HUES48 (cell line): ENCODE measurements at regions not wholly inside any gene's neighbourhood (a gene's known extent, or its start where the extent isn't known, plus 50 kb on each side); places are given as distances from the start of the nearest gene placed in this dataset.

Source experiments
- H3K27ac ChIP-seq: one replicate; pipeline ENCODE4 v1.7.0; 2013; ENCODE audit warnings: low read depth, low read length, inconsistent platforms
- H3K27me3 ChIP-seq: 2 replicates; pipeline ENCODE4 v1.6.1; 2013; ENCODE audit warnings: mild to moderate bottlenecking, low read length; ENCODE audit not compliant: control insufficient read depth, insufficient read depth
- H3K36me3 ChIP-seq: 2 replicates; pipeline ENCODE4 v1.6.1; 2013; ENCODE audit warnings: low read length; ENCODE audit not compliant: control insufficient read depth, insufficient read depth
- H3K4me1 ChIP-seq: 2 replicates; pipeline ENCODE4 v1.6.1; 2013; ENCODE audit warnings: mild to moderate bottlenecking, low read length; ENCODE audit not compliant: control insufficient read depth, insufficient read depth
- H3K4me3 ChIP-seq: 2 replicates; pipeline ENCODE4 v1.5.1; 2013; ENCODE audit warnings: mild to moderate bottlenecking, low read depth, low read length
- H3K9ac ChIP-seq: 2 replicates; pipeline ENCODE4 v1.6.1; 2013; ENCODE audit warnings: mild to moderate bottlenecking, low read depth, low read length, moderate library complexity
- H3K9me3 ChIP-seq: 2 replicates; pipeline ENCODE4 v1.6.1; 2013; ENCODE audit warnings: low read length; ENCODE audit not compliant: control insufficient read depth, insufficient read depth

DNA sequence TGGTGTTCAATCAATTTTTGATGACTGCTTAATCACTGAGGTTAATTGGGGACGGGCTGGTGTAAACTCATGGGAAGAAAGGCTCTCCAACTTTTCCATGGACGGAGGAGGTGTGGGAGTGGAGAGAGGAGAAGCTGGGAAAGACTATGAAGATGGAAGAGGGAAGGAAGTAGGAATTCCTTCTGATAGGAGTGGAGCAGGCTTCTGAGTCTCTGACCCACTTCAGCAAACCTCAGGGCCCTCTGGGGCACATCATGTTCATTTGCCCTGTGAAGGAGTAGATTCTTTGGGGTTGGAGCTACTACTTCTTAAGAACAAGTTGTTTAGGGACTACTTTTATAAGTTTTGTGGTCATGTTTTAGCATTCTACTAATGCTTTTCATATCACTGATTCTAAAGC is 87.0 kb upstream of the MAP4K3 start:
- H3K27ac ChIP-seq = no peak overlapping the region
- peaks cover 6% of the 10 kb centered on the region; the same call in 1 of the 2 replicates for H3K4me1 ChIP-seq
- H3K4me3 ChIP-seq = no peak overlapping the region
- no peak overlapping the region for H3K9ac ChIP-seq
- H3K27me3 ChIP-seq = no peaks in the 10 kb centered on the region
- no peaks in the 10 kb centered on the region for H3K36me3 ChIP-seq
- H3K9me3 ChIP-seq = peaks cover 16% of the 10 kb centered on the region

DNA sequence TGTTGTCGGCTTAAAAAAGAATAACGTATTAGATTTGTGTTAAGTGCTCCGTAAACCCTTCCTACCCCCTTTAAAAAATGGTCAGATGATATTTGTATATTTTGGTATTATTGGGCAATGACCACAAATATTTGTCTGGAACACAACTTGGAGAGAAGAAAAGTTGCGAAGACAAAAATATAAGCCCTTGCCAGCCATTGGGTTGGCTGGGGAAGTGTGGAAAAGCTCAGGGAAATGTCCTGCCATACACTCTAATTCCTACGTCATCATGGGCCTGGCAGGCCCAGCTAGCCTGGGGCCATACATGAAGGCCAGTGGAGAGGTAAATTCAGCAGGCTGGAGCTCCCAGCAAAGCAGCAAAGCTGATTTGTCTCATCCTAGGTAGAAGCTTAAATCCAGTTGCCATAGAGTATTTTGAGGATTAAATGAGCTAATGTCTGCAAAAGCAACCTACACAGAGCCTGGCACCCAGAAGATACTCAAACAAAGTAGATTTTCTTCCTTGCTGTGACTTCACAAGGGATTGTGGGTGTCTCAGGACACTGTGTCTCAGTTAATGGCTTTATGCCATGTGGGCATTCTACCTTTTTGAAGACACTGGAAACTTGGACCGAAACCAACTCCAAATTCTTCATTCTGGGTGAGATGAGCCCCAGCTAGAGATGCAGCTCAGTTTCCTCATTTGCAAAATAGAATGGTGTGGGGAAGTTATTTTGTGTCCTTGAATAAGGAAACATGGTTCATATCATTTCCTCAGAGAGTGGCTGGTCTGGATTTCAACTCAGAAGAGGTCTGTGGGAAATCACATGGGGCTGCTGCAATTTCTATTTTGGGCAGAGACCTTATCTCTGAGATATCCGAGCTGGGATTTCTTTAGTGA is 87.9 kb upstream of the MAP4K3 start:
- Histone ChIP-seq H3K27me3 (no peaks in the 10 kb centered on the region), H3K9me3 (peaks cover 13% of the 10 kb centered on the region), H3K36me3 (no peaks in the 10 kb centered on the region), H3K27ac (no peak overlapping the region), H3K9ac (no peak overlapping the region), H3K4me1 (peaks cover 6% of the 10 kb centered on the region; the same call in 1 of the 2 replicates), H3K4me3 (no peak overlapping the region)

DNA sequence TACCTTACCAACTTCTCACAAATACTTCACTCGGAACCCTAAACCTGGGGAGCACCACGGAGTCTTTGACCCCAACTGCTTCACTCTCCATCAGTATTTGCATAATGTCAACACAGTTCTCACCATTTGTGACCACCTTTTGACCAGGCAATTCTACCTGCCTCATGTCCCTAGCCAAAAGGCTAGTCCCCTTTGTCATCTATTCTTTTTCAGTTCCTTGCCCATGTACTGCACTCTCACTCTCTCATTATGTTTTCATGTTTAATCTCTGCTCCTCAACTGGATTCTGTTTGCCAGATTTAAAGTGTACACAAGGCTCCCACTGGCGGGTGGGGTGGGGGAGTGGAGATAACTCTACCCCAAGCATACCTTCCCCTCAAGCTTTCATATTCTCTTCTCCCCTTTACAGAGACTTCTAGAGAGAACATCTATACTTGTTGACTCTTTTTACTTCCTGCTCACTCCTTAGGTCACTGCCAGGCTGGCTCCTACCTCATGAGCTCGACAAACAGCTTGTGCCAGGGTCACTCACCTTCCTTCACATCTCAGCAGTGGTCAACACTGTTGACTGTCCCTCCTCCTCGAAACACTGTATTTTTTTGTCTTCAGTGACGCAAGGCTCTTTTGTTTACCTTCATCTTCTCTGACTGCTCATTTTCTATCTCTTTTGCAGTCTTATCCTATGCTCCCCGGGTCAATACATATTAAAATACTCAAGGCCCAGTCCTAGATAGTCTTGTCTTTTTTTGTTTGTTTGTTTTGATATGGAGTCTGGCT is 88.7 kb upstream of the MAP4K3 start:
- H3K36me3 ChIP-seq = no peaks in the 10 kb centered on the region
- H3K4me3 ChIP-seq = no peak overlapping the region
- H3K27ac ChIP-seq = no peak overlapping the region
- peaks cover 6% of the 10 kb centered on the region; the same call in 1 of the 2 replicates for H3K4me1 ChIP-seq
- no peak overlapping the region for H3K9ac ChIP-seq
- H3K9me3 ChIP-seq = peaks cover 11% of the 10 kb centered on the region
- H3K27me3 ChIP-seq = no peaks in the 10 kb centered on the region

- Histone ChIP-seq H3K4me1 (peaks cover 6% of the 10 kb centered on the region), H3K36me3 (no peaks in the 10 kb centered on the region), H3K27me3 (no peaks in the 10 kb centered on the region), H3K27ac (no peak overlapping the region), H3K9me3 (no peaks in the 10 kb centered on the region), H3K9ac (no peak overlapping the region), H3K4me3 (no peak overlapping the region)
Observed at GRCh38 chr2:39528701-39529100, 91.6 kb upstream of the MAP4K3 start.

- H3K27me3 ChIP-seq = no peaks in the 10 kb centered on the region
- no peak overlapping the region for H3K9ac ChIP-seq
- H3K27ac ChIP-seq = no peak overlapping the region
- no peaks in the 10 kb centered on the region for H3K9me3 ChIP-seq
- H3K36me3 ChIP-seq = no peaks in the 10 kb centered on the region
- peaks cover 5% of the 10 kb centered on the region for H3K4me1 ChIP-seq
- H3K4me3 ChIP-seq = no peak overlapping the region
Observed at GRCh38 chr2:39529836-39530235, 92.8 kb upstream of the MAP4K3 start.

GRCh38 chr2:39530411-39530866 is 93.4 kb upstream of the MAP4K3 start:
- Histone ChIP-seq H3K36me3 (no peaks in the 10 kb centered on the region), H3K4me3 (no peak overlapping the region), H3K9me3 (no peaks in the 10 kb centered on the region), H3K27ac (no peak overlapping the region), H3K4me1 (peaks cover 5% of the 10 kb centered on the region), H3K27me3 (no peaks in the 10 kb centered on the region), H3K9ac (no peak overlapping the region)

- Histone ChIP-seq H3K36me3 (no peaks in the 10 kb centered on the region), H3K9ac (no peak overlapping the region), H3K27ac (no peak overlapping the region), H3K27me3 (no peaks in the 10 kb centered on the region), H3K4me1 (peaks cover 5% of the 10 kb centered on the region), H3K4me3 (no peak overlapping the region), H3K9me3 (no peaks in the 10 kb centered on the region)
Observed at GRCh38 chr2:39531220-39531777, 94.2 kb upstream of the MAP4K3 start.

GRCh38 chr2:39532933-39533332 is 95.8 kb upstream of the MAP4K3 start:
- Histone ChIP-seq H3K9ac (no peak overlapping the region), H3K4me3 (no peak overlapping the region), H3K27me3 (no peaks in the 10 kb centered on the region), H3K9me3 (no peaks in the 10 kb centered on the region), H3K27ac (no peak overlapping the region), H3K4me1 (peaks cover 5% of the 10 kb centered on the region), H3K36me3 (no peaks in the 10 kb centered on the region)

DNA sequence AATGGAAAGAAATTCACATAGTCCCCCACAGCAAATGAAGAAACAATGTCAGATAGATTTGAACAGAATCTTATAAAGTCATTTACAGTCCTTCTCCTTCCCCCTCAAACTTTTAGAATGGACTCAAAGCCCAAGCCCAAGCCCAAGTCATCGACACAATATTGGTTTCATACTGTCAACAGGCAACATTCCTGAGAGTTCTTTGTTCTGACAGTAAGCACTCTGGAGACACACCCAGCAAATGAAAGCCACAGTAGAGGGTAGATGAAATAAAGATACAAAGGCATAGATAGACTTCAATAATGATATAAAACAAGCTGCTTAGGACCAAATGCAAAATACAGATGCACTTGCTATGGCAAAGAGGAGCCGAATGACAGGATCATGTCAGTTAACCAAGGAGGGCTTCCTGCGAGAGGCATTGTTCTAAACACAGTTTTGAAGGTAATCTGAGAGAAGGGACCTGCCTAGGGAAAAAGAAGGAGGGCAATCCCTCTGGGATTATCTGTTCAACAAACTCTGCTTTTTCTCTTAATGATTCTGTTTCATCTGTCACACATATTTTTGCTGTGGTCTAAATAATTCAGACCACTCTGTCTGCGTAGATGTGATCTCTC is 97.1 kb upstream of the MAP4K3 start:
- Histone ChIP-seq H3K4me3 (no peak overlapping the region), H3K9me3 (no peaks in the 10 kb centered on the region), H3K4me1 (peaks cover 5% of the 10 kb centered on the region), H3K9ac (no peak overlapping the region), H3K36me3 (no peaks in the 10 kb centered on the region), H3K27me3 (no peaks in the 10 kb centered on the region), H3K27ac (no peak overlapping the region)

- H3K4me3 ChIP-seq = no peak overlapping the region
- H3K27ac ChIP-seq = no peak overlapping the region
- H3K36me3 ChIP-seq = no peaks in the 10 kb centered on the region
- H3K27me3 ChIP-seq = no peaks in the 10 kb centered on the region
- no peaks in the 10 kb centered on the region for H3K9me3 ChIP-seq
- no peak overlapping the region for H3K9ac ChIP-seq
- H3K4me1 ChIP-seq = peaks cover 5% of the 10 kb centered on the region
Observed at GRCh38 chr2:39535636-39536185, 98.6 kb upstream of the MAP4K3 start.
